DMS53 treated with DMSO at 0.1 percent for 48 hours (cell line): ENCODE measurements at regions not wholly inside any gene's neighbourhood (a gene's known extent, or its start where the extent isn't known, plus 50 kb on each side); places are given as distances from the start of the nearest gene placed in this dataset.
"Not testable (repeated sequence)": the region's sequence is repeated elsewhere in the genome, so short reads cannot be mapped to it uniquely, and the experiment has no call there.

Experiments
- DNase-seq: peaks from one replicate; lab custom pipeline; 2025; ENCODE audit not compliant: unreplicated experiment; lab: John Stamatoyannopoulos, UW

GRCh38 chr21:22253761-22254160 is 1255.6 kb downstream of the NCAM2 start:
- DNase-seq = no peak

GRCh38 chr21:22258821-22259220 is 1260.6 kb downstream of the NCAM2 start:
- DNase-seq = no peak

GRCh38 chr21:22260274-22260673 is 1262.1 kb downstream of the NCAM2 start:
- no peak for DNase-seq

- no peak for DNase-seq
These were observed 1265.7 kb downstream of the NCAM2 start for GRCh38 chr21:22263890-22264289.

GRCh38 chr21:22277341-22277740 is 1279.1 kb downstream of the NCAM2 start:
- no peak for DNase-seq

GRCh38 chr21:22278366-22278765 is 1280.2 kb downstream of the NCAM2 start:
- DNase-seq = peak; percentile 59

- no peak for DNase-seq
These were observed 1282.6 kb downstream of the NCAM2 start for GRCh38 chr21:22280851-22281250.

- no peak for DNase-seq
These were observed 1290.8 kb downstream of the NCAM2 start for GRCh38 chr21:22288885-22289499.

GRCh38 chr21:22292144-22292543 is 1293.9 kb downstream of the NCAM2 start:
- DNase-seq = no peak

GRCh38 chr21:22297575-22297974 is 1299.4 kb downstream of the NCAM2 start:
- DNase-seq = no peak

- DNase-seq = no peak
These were observed 1313.7 kb downstream of the NCAM2 start for GRCh38 chr21:22311741-22312462.

GRCh38 chr21:22314963-22315362 is 1316.8 kb downstream of the NCAM2 start:
- no peak for DNase-seq

GRCh38 chr21:22319435-22319834 is 1321.2 kb downstream of the NCAM2 start:
- DNase-seq = no peak

- no peak for DNase-seq
These were observed 1344.7 kb downstream of the NCAM2 start for GRCh38 chr21:22342889-22343288.

- DNase-seq = no peak
These were observed 1345.1 kb downstream of the NCAM2 start for GRCh38 chr21:22343303-22343702.

GRCh38 chr21:22343721-22344120 is 1345.5 kb downstream of the NCAM2 start:
- DNase-seq = no peak

GRCh38 chr21:22345624-22346023 is 1347.4 kb downstream of the NCAM2 start:
- DNase-seq = no peak

GRCh38 chr21:22346576-22346975 is 1348.4 kb downstream of the NCAM2 start:
- no peak for DNase-seq

- no peak for DNase-seq
These were observed 1352.9 kb downstream of the NCAM2 start for GRCh38 chr21:22351076-22351475.

GRCh38 chr21:22352088-22352487 is 1353.9 kb downstream of the NCAM2 start:
- no peak for DNase-seq

GRCh38 chr21:22355949-22356348 is 1357.7 kb downstream of the NCAM2 start:
- DNase-seq = no peak

GRCh38 chr21:22356663-22357062 is 1358.5 kb downstream of the NCAM2 start:
- no peak for DNase-seq

- not testable (repeated sequence) for DNase-seq
These were observed 1361.4 kb downstream of the NCAM2 start for GRCh38 chr21:22359599-22359998.
